K562 (cell line): ENCODE measurements at regions not wholly inside any gene's neighbourhood (a gene's known extent, or its start where the extent isn't known, plus 50 kb on each side); places are given as distances from the start of the nearest gene placed in this dataset.

Experiments used
- ATAC-seq: fragments of 200-7000 bp; cut with Tn5 transposase; 3 replicates; pipeline ENCODE4 v1.9.1; 2020; ENCODE audit warnings: moderate library complexity
- BruUV-seq: library from RNA; stranded (reverse); fragments of 400-500 nt; replicated peaks from 2 replicates; lab custom pipeline; 2021; lab: Mats Ljungman, UMichigan
- CTCF ChIA-PET: fragments of 300-600 bp; formaldehyde crosslinking; extraction: SDS; loops from one replicate; lab custom pipeline; 2021; ENCODE audit warnings: low intra/inter-chr PET ratio; lab: Yijun Ruan, JAX
- POLR2A ChIA-PET: fragments of 300-600, 350-650 bp; sonication (Branson Sonifier 250); formaldehyde crosslinking; extraction: SDS; loops from one replicate; lab custom pipeline; 2021; ENCODE audit warnings: antibody characterized with exemption, inconsistent platforms; lab: Yijun Ruan, JAX
- DNase-seq, 4 experiments: peaks; one replicate each; pipeline versions ENCODE4 v3.0.0 to v3.0.0-alpha.2; 2011 to 2018; ENCODE audit warnings: low spot score in 3 of 4, mixed read lengths in 3 of 4; ENCODE audit errors: extremely low read depth in 1 of 4
- FAIRE-seq: peaks from 2 replicates; lab custom pipeline; 2011; peaks lifted over from hg19 to GRCh38; lab: Jason Lieb, UNC
- H2AFZ ChIP-seq: 2 replicates; pipeline ENCODE4 v1.6.0; 2011; ENCODE audit warnings: low read depth, low read length, control low read depth, inconsistent platforms
- H3K27ac ChIP-seq: fragments of 200-600 bp; 3 replicates; pipeline ENCODE4 v1.8.0; 2011; ENCODE audit warnings: low read depth, mild to moderate bottlenecking, control low read depth, inconsistent platforms, low read length, moderate library complexity, mixed read lengths; ENCODE audit errors: extremely low read depth
- H3K27me3 ChIP-seq, 2 experiments: fragments of 300-600 bp in 1 of 2; 2 replicates in 1 of 2; 3 replicates in 1 of 2; pipeline versions ENCODE4 v1.6.0 to v1.8.0; 2011; ENCODE audit warnings: inconsistent platforms in 2 of 2, low read length in 2 of 2, mild to moderate bottlenecking in 1 of 2, mixed read lengths in 1 of 2, moderate library complexity in 1 of 2; ENCODE audit not compliant: control insufficient read depth in 2 of 2, insufficient read depth in 2 of 2
- H3K36me3 ChIP-seq: fragments of 300-600 bp; 3 replicates; pipeline ENCODE4 v1.8.0; 2011; ENCODE audit warnings: mild to moderate bottlenecking, low read length, inconsistent platforms; ENCODE audit not compliant: control insufficient read depth, insufficient read depth
- H3K4me1 ChIP-seq, 2 experiments: fragments of 200-600 bp in 1 of 2; replicated peaks in 1 of 2; 2 replicates in 1 of 2; 3 replicates in 1 of 2; pipeline versions ENCODE4 v1.5.1 to v1.8.0; 2011; ENCODE audit warnings: inconsistent platforms in 2 of 2, low read length in 2 of 2, mild to moderate bottlenecking in 1 of 2, mixed read lengths in 1 of 2, moderate library complexity in 1 of 2; ENCODE audit not compliant: control insufficient read depth in 2 of 2, insufficient read depth in 2 of 2
- H3K4me2 ChIP-seq: 2 replicates; pipeline ENCODE4 v1.6.1; 2011; ENCODE audit warnings: low read length, control low read depth, inconsistent platforms, mixed read lengths; ENCODE audit not compliant: insufficient read depth
- H3K4me3 ChIP-seq: fragments of 200-600 bp; sonication (generic), shearing (Covaris generic); 2 replicates; pipeline ENCODE4 v1.5.1; 2016; ENCODE audit warnings: control low read depth, inconsistent platforms
- H3K79me2 ChIP-seq: fragments of 200-600 bp; 3 replicates; pipeline ENCODE4 v1.8.0; 2011; ENCODE audit warnings: low read length, inconsistent platforms; ENCODE audit not compliant: control insufficient read depth, insufficient read depth
- H3K9ac ChIP-seq, 2 experiments: 2 replicates each; pipeline versions ENCODE4 v1.6.0 to v1.6.1; 2011; ENCODE audit warnings: low read depth in 2 of 2, low read length in 2 of 2, control low read depth in 1 of 2, inconsistent platforms in 1 of 2, mild to moderate bottlenecking in 1 of 2, mixed read lengths in 1 of 2; ENCODE audit not compliant: insufficient read depth in 1 of 2
- H3K9me1 ChIP-seq: one replicate; pipeline ENCODE4 v1.6.0; 2011; ENCODE audit warnings: inconsistent platforms, mild to moderate bottlenecking, low read length, moderate library complexity; ENCODE audit not compliant: control insufficient read depth, insufficient read depth
- H3K9me3 ChIP-seq: replicated peaks from 2 replicates; pipeline ENCODE4 v1.5.1; 2011; ENCODE audit warnings: low read depth, low read length, inconsistent platforms; ENCODE audit not compliant: control insufficient read depth, insufficient read depth
- H4K20me1 ChIP-seq: replicated peaks from 2 replicates; pipeline ENCODE4 v1.6.1; 2011; ENCODE audit warnings: low read length, inconsistent platforms, mixed read lengths; ENCODE audit not compliant: control insufficient read depth, insufficient read depth
- ATF7 ChIP-seq: fragments of 450-650 bp; IDR thresholded peaks from 2 replicates; pipeline ENCODE4 v1.7.1; 2014; ENCODE audit warnings: mild to moderate bottlenecking, moderate library complexity
- BRF1 ChIP-seq: IDR thresholded peaks from 3 replicates; pipeline ENCODE4 v1.6.1; 2011; ENCODE audit warnings: borderline replicate concordance, mild to moderate bottlenecking; ENCODE audit not compliant: insufficient read length; ENCODE audit errors: extremely low read depth
- E2F1 ChIP-seq: sonication (generic); formaldehyde crosslinking; IDR thresholded peaks from 2 replicates; pipeline ENCODE4 v1.8.1; 2023; ENCODE audit warnings: mild to moderate bottlenecking, missing genetic modification reagents, moderate library complexity
- FUS ChIP-seq: fragments of 200-400 bp; formaldehyde crosslinking; optimal IDR thresholded peaks from 2 replicates; pipeline ENCODE3; 2017; ENCODE audit warnings: low read depth, low read length
- GABPB2 ChIP-seq: fragments of 250-450 bp; sonication (Bioruptor Pico); conservative IDR thresholded peaks from 2 replicates; pipeline ENCODE4 v1.5.1; 2021; ENCODE audit warnings: mild to moderate bottlenecking
- JUND ChIP-seq, 2 experiments: IDR thresholded peaks; 2 replicates in 1 of 2; 3 replicates in 1 of 2; pipeline ENCODE4 v1.6.1; 2011; ENCODE audit warnings: borderline replicate concordance in 2 of 2, low read depth in 2 of 2, low read length in 2 of 2, improper control_type of control experiment in 1 of 2, missing biosample characterization in 1 of 2, missing genetic modification characterization in 1 of 2, missing genetic modification reagents in 1 of 2
- MXD1 ChIP-seq: fragments of 250-450 bp; sonication (Bioruptor Pico); IDR thresholded peaks from 2 replicates; pipeline ENCODE4 v1.8.0; 2021; ENCODE audit warnings: borderline replicate concordance, mild to moderate bottlenecking, moderate library complexity; ENCODE audit not compliant: poor library complexity, severe bottlenecking
- MYNN ChIP-seq, 2 experiments: sonication (generic); formaldehyde crosslinking in 1 of 2; IDR thresholded peaks; 2 replicates each; pipeline versions ENCODE4 v1.5.0 to v1.6.1; 2016 to 2020; ENCODE audit warnings: antibody characterized with exemption in 1 of 2, missing genetic modification reagents in 1 of 2
- NFRKB ChIP-seq: fragments of 450-650 bp; IDR thresholded peaks from 2 replicates; pipeline ENCODE4 v1.6.1; 2016; ENCODE audit warnings: low read depth
- NONO ChIP-seq, 2 experiments: fragments of 200-400 bp in 1 of 2; fragments of 450-650 bp in 1 of 2; formaldehyde crosslinking in 1 of 2; IDR thresholded peaks; 2 replicates each; pipeline ENCODE4 v1.6.1; 2017; ENCODE audit warnings: low read depth in 2 of 2, mild to moderate bottlenecking in 2 of 2, moderate library complexity in 2 of 2, low read length in 1 of 2
- PBX2 ChIP-seq, 2 experiments: IDR thresholded peaks in 1 of 2; conservative IDR thresholded peaks in 1 of 2; 2 replicates each; pipeline ENCODE4 v1.6.1; 2016; ENCODE audit warnings: low read depth in 2 of 2, mild to moderate bottlenecking in 1 of 2, missing compliant biosample characterization in 1 of 2, missing genetic modification characterization in 1 of 2, moderate library complexity in 1 of 2
- RB1 ChIP-seq: fragments of 450-650 bp; IDR thresholded peaks from 2 replicates; pipeline ENCODE4 v1.6.1; 2017; ENCODE audit warnings: low read depth, mild to moderate bottlenecking
- TRIM28 ChIP-seq: fragments of 450-650 bp; IDR thresholded peaks from 2 replicates; pipeline ENCODE4 v1.6.1; 2017
- USF1 ChIP-seq: sonication (generic); formaldehyde crosslinking; IDR thresholded peaks from 2 replicates; pipeline ENCODE4 v1.9.0; 2022; ENCODE audit warnings: mild to moderate bottlenecking, missing genetic modification reagents
- ZNF165 ChIP-seq: fragments of 250-450 bp; sonication (Bioruptor Pico); IDR thresholded peaks from 2 replicates; pipeline ENCODE4 v1.4.0; 2020; ENCODE audit warnings: borderline replicate concordance
- ZNF24 ChIP-seq: fragments of 450-650 bp; IDR thresholded peaks from 2 replicates; pipeline ENCODE4 v1.6.1; 2016
- WGBS: fragments of 100-300 bp; shearing (Covaris generic); methylation state at CpG from one replicate; pipeline ENCODE4 v1.1.6; 2016; ENCODE audit warnings: low coverage, mixed read lengths; ENCODE audit not compliant: insufficient coverage; ENCODE audit errors: missing lambda C conversion rate; 5-methylcytosine and 5-hydroxymethylcytosine counted together
- in situ Hi-C: fragments of 300-500 bp; cut with MboI; formaldehyde crosslinking; loops from 4 replicates; pipeline ENCODE4 v1.15.0; 2018; ENCODE audit warnings: inconsistent platforms, mixed read lengths
- intact Hi-C: fragments of 100-400 bp; cut with micrococcal nuclease; formaldehyde crosslinking; loops from 2 replicates; pipeline ENCODE4 v1.14.2; 2022

GRCh38 chr3:72382460-72382859 lies 465.8 kb downstream of the SHQ1 start (continued):
- no peak for TF ChIP-seq PBX2 (CRISPR knock-in tag; IDR thresholded peaks at IDR 0.05; ENCODE audit: low read depth)
- no peak for TF ChIP-seq PBX2 (tag; conservative IDR thresholded peaks at IDR 0.05; ENCODE audit: low read depth)
- TF ChIP-seq GABPB2 (CRISPR knock-in tag), result no peak
- TF ChIP-seq MYNN (IDR thresholded peaks at IDR 0.05), result no peak
- no peak for TF ChIP-seq MYNN (CRISPR knock-in tag; IDR thresholded peaks at IDR 0.05)
- no peak for TF ChIP-seq ZNF24
- TF ChIP-seq FUS, result no peak
- no peak for TF ChIP-seq ZNF165 (CRISPR knock-in tag)
- no peak for TF ChIP-seq BRF1

GRCh38 chr3:72381584-72381983 lies 466.7 kb downstream of the SHQ1 start:
- Histone ChIP-seq H3K27me3 (no peaks in the 10 kb centered on the region), H4K20me1 (peaks cover 60% of the 10 kb centered on the region), H3K36me3 (peaks cover 44% of the 10 kb centered on the region), H3K4me3 (no peak overlapping the region), H3K9me1 (no peaks in the 10 kb centered on the region), H3K4me2 (no peak overlapping the region), H3K9me3 (no peaks in the 10 kb centered on the region), H3K9ac (no peak overlapping the region), H2AFZ (no peak overlapping the region), H3K4me1 (peaks cover 0 to 25% of the 10 kb centered on the region in 2 experiments; a peak in 2 of 5 replicates), H3K79me2 (peaks cover 86% of the 10 kb centered on the region), H3K27ac (no peak overlapping the region)
- DNase-seq, result no peak
- no peak for FAIRE-seq
- CTCF ChIA-PET, result no interaction called here
- ATAC-seq, result no peak
- WGBS, result 45% methylated on average over 3 of the region's 6 CpGs
- POLR2A ChIA-PET, result interaction anchor here (0.8 kb wide), 1 partner anchor 97 kb away, joined by 3 read pairs; no protein-coding TSS in a partner anchor
- intact Hi-C loops, result no loop called here
- BruUV-seq, result no TSS peak
- in situ Hi-C loops, result no loop called here
- TF ChIP-seq E2F1 (CRISPR knock-in tag) (no peak), NONO (IDR thresholded peaks at IDR 0.05; ENCODE audit: low read depth in 2 of 2, low read length in 1 of 2) (no peak), TRIM28 (no peak), RB1 (no peak), ATF7 (no peak), NFRKB (no peak), MXD1 (no peak), USF1 (CRISPR knock-in tag) (no peak), JUND (IDR thresholded peaks at IDR 0.05; ENCODE audit: borderline replicate concordance, low read depth, low read length) (no peak), JUND (tag; IDR thresholded peaks at IDR 0.05; ENCODE audit: borderline replicate concordance, low read depth, low read length) (no peak)
